ENCODE measurements at regions not wholly inside any gene's neighbourhood (a gene's known extent, or its start where the extent isn't known, plus 50 kb on each side); places are given as distances from the start of the nearest gene placed in this dataset.

DNA sequence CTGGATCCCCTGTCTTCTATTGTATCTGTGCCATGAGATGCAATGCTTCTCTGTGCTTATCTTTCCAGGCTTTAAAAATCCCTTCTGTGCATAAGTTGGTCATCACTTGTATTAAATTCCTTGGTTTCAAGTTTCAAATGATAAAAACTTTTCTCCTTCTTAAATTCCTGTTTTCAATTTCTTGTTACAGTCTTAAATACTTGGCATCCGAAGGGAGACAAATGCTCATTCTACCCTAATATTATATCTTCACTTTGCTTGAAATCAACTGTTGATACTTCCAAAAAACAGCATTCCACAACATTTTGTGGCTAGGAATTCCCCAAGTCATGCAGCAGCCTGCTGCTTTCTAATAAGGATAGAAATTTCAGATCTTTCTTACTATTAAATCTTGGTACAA lies 413.2 kb upstream of the ACTBL2 start:
- no peak for TF ChIP-seq EZH2 (IDR thresholded peaks at IDR 0.05; ENCODE audit: low read length, unreplicated experiment)
- no peak for TF ChIP-seq CTCF (conservative IDR thresholded peaks at IDR 0.05; ENCODE audit: low read depth, low read length)
- no peak for TF ChIP-seq EZH2phosphoT487 (IDR thresholded peaks at IDR 0.05; ENCODE audit: borderline replicate concordance, low read length)

Measured in PC-3 (cell line).